Prostate gland (tissue), 2 donors: ENCODE measurements at regions not wholly inside any gene's neighbourhood (a gene's known extent, or its start where the extent isn't known, plus 50 kb on each side); places are given as distances from the start of the nearest gene placed in this dataset.

Experiments
- POLR2A ChIP-seq: fragments of 450-650 bp; IDR thresholded peaks from one replicate; pipeline ENCODE4 v1.6.1; 2016; ENCODE audit warnings: antibody characterized with exemption, mild to moderate bottlenecking
- TF ChIP-seq, protein P1 (sequence below), 4 experiments: fragments of 200-600 bp in 2 of 4; fragments of 450-650 bp in 2 of 4; sonication (generic) in 2 of 4; IDR thresholded peaks; 1 replicate in 3 of 4; 2 replicates in 1 of 4; pipeline ENCODE4 v1.5.1; 2016 to 2019; ENCODE audit warnings: antibody characterized with exemption in 4 of 4, mild to moderate bottlenecking in 2 of 4, moderate library complexity in 2 of 4

DNA sequence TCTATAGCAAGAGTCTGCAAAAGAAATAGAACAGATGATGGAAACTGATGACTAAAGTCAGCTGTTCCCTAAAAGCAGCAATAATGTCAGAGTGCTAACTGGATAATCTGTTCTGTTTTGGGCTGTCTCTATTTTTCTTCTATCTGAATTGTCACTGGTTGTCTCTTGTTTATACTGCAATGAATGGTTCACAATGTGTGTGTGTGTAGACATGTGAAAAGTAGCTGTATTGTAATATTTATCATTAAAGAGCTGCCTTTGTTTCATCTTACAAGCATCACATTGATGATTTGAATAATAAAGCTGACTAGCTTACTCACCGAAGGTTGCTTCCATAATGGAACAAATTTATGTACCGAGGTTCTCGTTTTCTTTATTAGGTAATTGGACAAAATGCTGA lies 456.0 kb upstream of the ZEB2 start:
- TF ChIP-seq, protein P1, sequence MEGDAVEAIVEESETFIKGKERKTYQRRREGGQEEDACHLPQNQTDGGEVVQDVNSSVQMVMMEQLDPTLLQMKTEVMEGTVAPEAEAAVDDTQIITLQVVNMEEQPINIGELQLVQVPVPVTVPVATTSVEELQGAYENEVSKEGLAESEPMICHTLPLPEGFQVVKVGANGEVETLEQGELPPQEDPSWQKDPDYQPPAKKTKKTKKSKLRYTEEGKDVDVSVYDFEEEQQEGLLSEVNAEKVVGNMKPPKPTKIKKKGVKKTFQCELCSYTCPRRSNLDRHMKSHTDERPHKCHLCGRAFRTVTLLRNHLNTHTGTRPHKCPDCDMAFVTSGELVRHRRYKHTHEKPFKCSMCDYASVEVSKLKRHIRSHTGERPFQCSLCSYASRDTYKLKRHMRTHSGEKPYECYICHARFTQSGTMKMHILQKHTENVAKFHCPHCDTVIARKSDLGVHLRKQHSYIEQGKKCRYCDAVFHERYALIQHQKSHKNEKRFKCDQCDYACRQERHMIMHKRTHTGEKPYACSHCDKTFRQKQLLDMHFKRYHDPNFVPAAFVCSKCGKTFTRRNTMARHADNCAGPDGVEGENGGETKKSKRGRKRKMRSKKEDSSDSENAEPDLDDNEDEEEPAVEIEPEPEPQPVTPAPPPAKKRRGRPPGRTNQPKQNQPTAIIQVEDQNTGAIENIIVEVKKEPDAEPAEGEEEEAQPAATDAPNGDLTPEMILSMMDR (IDR thresholded peaks at IDR 0.05), result no peak
- TF ChIP-seq POLR2A, result no peak
